BE2C (cell line): ENCODE measurements at regions not wholly inside any gene's neighbourhood (a gene's known extent, or its start where the extent isn't known, plus 50 kb on each side); places are given as distances from the start of the nearest gene placed in this dataset.

Experiments
- DNase-seq: peaks from one replicate; pipeline ENCODE4 v3.0.0-alpha.2; 2020
- H3K27me3 ChIP-seq: fragments of 250-450 bp; sonication (Bioruptor Pico); 2 replicates; pipeline ENCODE4 v1.5.1; 2020; ENCODE audit warnings: mild to moderate bottlenecking
- H3K36me3 ChIP-seq: fragments of 250-450 bp; sonication (Bioruptor Pico); 2 replicates; pipeline ENCODE4 v1.5.1; 2020; ENCODE audit warnings: mild to moderate bottlenecking
- H3K4me1 ChIP-seq: fragments of 250-450 bp; sonication (Bioruptor Pico); 2 replicates; pipeline ENCODE4 v1.5.1; 2020
- H3K4me3 ChIP-seq: 2 replicates; pipeline ENCODE4 v1.5.1; 2011; ENCODE audit warnings: low read depth, low read length
- H3K9me3 ChIP-seq: fragments of 250-450 bp; sonication (Bioruptor Pico); 2 replicates; pipeline ENCODE4 v1.5.1; 2020
- TF ChIP-seq, protein P1 (sequence below): IDR thresholded peaks from 2 replicates; pipeline ENCODE4 v1.5.1; 2012; ENCODE audit warnings: mild to moderate bottlenecking, low read depth, low read length

DNA sequence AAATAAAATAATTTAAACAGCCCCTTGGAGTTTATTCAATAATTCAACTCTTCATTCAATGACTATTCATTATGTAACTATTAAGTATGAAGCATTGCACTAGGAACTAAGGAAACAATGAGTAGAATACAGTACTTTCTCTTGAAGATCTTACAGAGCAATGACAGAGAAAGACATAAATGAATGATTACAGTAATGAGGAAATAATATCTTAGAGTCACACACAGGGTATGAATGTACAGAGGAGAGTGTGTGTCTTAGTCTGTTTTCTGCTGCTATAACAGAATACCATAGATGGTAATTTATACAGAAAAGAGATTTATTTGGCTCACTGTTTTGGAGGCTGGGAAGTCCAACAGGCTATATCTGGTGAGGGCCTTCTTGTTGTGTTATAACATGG is 120.5 kb upstream of the NRBF2 start:
- Histone ChIP-seq H3K9me3 (no peaks in the 10 kb centered on the region), H3K4me1 (no peaks in the 10 kb centered on the region), H3K4me3 (no peak overlapping the region), H3K27me3 (peaks cover 7% of the 10 kb centered on the region), H3K36me3 (no peaks in the 10 kb centered on the region)
- DNase-seq: no peak
- TF ChIP-seq, protein P1, sequence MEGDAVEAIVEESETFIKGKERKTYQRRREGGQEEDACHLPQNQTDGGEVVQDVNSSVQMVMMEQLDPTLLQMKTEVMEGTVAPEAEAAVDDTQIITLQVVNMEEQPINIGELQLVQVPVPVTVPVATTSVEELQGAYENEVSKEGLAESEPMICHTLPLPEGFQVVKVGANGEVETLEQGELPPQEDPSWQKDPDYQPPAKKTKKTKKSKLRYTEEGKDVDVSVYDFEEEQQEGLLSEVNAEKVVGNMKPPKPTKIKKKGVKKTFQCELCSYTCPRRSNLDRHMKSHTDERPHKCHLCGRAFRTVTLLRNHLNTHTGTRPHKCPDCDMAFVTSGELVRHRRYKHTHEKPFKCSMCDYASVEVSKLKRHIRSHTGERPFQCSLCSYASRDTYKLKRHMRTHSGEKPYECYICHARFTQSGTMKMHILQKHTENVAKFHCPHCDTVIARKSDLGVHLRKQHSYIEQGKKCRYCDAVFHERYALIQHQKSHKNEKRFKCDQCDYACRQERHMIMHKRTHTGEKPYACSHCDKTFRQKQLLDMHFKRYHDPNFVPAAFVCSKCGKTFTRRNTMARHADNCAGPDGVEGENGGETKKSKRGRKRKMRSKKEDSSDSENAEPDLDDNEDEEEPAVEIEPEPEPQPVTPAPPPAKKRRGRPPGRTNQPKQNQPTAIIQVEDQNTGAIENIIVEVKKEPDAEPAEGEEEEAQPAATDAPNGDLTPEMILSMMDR: no peak

- DNase-seq: no peak
- Histone ChIP-seq H3K36me3 (no peaks in the 10 kb centered on the region), H3K9me3 (no peaks in the 10 kb centered on the region), H3K27me3 (peaks cover 18% of the 10 kb centered on the region), H3K4me3 (no peak overlapping the region), H3K4me1 (no peaks in the 10 kb centered on the region)
- TF ChIP-seq, protein P1: no peak
These were observed 122.9 kb upstream of the NRBF2 start for GRCh38 chr10:63010203-63010602.

- Histone ChIP-seq H3K36me3 (no peaks in the 10 kb centered on the region), H3K27me3 (peaks cover 18% of the 10 kb centered on the region), H3K4me1 (no peaks in the 10 kb centered on the region), H3K9me3 (no peaks in the 10 kb centered on the region), H3K4me3 (no peak overlapping the region)
- no peak for DNase-seq
- TF ChIP-seq, protein P1: no peak
These were observed 124.6 kb upstream of the NRBF2 start for GRCh38 chr10:63008491-63008890.

DNA sequence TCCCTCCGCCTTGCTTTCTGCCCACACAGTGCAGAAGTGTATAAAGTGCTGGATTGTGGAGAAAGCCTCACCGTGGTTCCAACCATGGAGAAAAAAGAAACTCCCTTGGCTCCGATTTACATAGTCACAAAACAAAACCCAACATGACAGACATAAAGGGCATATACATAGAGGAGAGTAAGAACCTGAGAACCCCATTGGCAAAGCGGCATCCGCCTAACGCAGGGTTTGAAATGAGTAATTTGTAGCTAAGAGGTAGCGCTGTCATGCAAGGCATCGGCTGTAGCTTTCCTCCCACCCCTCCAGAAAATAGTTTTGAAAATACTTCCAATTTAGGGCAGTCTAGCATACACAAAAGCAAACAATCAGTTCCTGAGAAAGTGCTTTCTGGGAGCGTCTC is 126.0 kb upstream of the NRBF2 start:
- H3K36me3 ChIP-seq: no peaks in the 10 kb centered on the region
- H3K9me3 ChIP-seq: no peaks in the 10 kb centered on the region
- no peaks in the 10 kb centered on the region for H3K4me1 ChIP-seq
- DNase-seq: no peak
- TF ChIP-seq, protein P1: no peak
- no peak overlapping the region for H3K4me3 ChIP-seq
- peaks cover 18% of the 10 kb centered on the region for H3K27me3 ChIP-seq

GRCh38 chr10:63005246-63005645 is 127.9 kb upstream of the NRBF2 start:
- Histone ChIP-seq H3K4me1 (no peaks in the 10 kb centered on the region), H3K9me3 (no peaks in the 10 kb centered on the region), H3K27me3 (peaks cover 25% of the 10 kb centered on the region), H3K4me3 (no peak overlapping the region), H3K36me3 (no peaks in the 10 kb centered on the region)
- TF ChIP-seq, protein P1: no peak
- DNase-seq: no peak

DNA sequence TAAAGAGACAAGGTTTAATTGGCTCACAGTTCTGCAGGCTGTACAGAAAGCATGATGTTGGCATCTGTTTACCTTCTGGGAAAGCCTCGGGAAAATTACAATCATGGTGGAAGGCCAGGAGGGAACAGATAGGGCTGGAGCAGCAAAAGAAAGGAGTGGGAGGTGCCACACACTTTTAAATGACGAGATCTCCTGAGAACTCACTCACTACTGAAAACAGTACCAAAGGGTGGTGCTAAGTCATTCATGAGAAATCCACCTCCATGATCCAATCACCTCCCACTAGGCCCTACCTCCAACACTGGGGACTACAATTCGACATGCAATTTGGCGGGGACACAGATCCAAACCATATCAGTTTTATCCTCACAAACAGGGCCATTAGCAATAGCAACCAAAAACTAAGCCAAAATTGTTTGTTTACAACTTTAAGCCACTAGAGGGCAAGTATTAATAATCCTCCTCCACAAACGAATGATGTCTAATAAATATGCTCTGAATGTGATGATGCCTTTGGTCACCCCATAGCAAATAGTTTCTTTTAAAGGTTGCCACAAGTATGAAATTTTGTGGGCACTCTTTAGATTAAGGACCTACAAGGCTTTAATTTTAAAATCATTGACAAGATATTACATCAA is 129.2 kb upstream of the NRBF2 start:
- DNase-seq: no peak
- Histone ChIP-seq H3K9me3 (no peaks in the 10 kb centered on the region), H3K4me1 (no peaks in the 10 kb centered on the region), H3K36me3 (no peaks in the 10 kb centered on the region), H3K4me3 (no peak overlapping the region), H3K27me3 (peaks cover 19% of the 10 kb centered on the region)
- TF ChIP-seq, protein P1: peak; percentile 37
